Activated CD4-positive, alpha-beta T cell treated with anti-CD3 and anti-CD28 coated beads for 24 hours (primary cell): ENCODE measurements at regions not wholly inside any gene's neighbourhood (a gene's known extent, or its start where the extent isn't known, plus 50 kb on each side); places are given as distances from the start of the nearest gene placed in this dataset.

ENCODE experiments used
- DNase-seq, 2 donors: peaks; one replicate each; pipeline ENCODE4 v3.0.0-alpha.2; 2020; ENCODE audit warnings: low read depth in 2 of 2

DNA sequence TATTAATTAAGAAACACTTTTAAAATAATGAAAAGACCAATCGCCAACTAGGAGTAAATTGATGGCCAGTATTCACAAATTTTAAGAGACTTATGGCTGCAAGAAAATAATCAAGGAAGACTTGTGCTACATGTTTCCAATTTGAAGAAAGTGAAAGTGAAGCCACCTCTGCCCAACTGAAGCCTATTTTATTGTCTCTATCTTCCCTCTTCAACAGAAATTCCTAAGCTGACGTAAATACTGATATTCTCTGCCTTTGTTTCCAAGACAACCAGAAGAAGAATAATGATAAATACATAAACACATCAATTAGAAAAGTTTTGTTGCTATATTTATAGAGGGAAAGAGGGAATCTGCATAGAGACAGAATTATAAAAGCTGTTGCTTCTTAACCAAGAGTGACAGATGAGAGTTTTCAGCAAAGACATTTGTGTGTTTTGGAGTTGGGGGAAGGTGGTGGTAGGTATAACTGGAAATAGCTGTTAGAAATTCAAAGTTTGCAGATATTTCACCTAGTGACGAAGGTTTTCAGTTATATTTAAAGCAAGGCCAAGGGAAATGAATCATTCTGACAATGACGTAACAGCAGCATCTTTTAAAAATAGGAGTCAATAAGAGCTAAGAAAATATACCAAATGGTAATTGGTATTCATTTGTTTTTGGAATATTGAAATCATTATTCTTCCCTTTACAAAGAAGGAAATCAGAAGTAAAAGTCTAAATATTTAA, 576.6 kb upstream of the SORCS1 start:
- DNase-seq, result no peak

DNA sequence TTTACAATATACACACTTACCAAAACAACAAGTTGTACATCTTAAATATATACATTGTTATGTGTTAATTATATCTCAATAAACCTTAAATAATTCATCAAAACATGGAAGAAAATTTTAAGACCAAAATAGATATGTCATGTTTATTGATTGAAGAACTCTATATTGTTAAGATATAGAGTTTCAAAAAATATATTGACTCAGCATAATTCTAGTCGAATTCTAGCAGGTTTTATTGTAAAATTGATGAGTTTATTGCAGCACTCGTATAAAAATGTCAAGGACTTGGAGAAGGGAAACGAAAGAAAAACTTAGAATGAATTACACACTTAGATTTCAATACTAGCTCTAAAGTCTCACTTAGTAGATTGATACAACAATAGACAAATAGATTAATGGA, 575.4 kb upstream of the SORCS1 start:
- DNase-seq, result no peak

DNA sequence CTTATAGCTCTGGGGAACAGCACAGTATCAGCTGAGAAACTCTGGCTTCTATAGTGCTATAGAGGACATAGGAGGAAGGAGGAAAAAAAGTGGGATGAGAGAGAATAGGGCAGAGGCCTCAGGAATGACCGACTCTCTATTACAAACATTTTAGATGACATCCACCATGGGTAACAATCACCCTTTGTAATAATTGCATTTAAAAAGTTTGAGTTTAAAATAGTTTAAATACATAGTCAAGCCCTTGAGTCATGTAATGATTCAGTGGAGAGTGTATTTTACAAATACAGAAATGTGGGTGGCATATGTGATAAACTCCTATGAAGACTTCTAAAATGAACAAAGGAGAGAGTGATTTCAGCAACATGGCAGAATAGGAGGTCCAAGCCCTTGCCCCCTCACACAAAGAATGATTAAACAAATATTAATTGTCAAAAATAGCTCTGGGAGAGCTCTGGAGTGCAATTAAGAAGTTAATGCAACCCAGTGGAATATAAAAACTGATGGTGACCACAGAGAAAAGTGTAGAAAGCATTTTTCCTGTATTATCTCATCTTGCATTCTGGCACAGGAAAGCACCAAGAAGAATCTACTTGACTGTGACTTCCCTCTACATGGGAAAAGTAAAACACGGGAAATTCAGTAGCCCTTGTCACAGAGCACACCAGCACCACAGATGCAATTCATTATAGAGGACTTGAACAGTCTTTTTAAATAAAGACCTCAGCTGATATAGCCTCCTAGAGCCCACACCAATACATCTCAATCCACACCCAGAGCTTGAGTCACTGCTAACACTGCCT, 569.0 kb upstream of the SORCS1 start:
- no peak for DNase-seq

DNA sequence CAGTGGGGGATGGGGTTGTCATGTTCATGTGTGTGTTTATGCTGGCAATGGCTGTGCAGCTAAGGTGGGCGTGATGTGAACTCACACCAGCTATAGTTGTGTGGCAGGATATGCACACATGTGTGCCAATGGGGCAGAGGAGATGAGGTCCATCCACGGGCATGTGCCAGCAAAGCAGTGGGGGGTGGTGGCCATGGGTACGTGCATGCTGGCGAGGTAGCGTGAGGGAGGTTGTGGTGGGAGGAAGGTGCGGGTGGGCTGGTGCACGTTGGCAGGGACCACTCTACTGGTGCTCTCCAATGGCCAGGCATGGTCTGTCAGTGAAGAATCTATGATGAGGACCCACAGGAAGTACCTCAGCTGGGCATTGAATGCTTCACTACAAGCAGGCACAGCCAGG, 567.5 kb upstream of the SORCS1 start:
- DNase-seq, result no peak

DNA sequence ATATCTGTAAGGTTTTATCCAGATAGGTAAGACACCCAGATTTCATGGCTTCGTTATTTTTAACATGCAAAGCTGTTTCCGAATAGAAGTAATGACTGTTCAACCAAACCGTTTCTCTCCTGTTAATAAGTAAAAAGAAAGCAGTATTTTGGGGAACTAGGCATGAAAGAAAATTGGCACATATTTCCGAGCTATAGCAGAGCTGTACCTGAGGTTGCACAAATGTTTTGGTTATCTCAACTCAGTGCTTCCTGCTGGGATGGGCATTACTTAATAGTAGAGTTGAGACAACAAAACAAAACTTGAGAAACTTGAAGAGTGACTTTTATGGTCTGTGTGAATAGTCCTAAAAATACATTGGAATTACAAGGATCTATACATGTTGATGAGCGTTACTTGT, 564.3 kb upstream of the SORCS1 start:
- no peak for DNase-seq

DNA sequence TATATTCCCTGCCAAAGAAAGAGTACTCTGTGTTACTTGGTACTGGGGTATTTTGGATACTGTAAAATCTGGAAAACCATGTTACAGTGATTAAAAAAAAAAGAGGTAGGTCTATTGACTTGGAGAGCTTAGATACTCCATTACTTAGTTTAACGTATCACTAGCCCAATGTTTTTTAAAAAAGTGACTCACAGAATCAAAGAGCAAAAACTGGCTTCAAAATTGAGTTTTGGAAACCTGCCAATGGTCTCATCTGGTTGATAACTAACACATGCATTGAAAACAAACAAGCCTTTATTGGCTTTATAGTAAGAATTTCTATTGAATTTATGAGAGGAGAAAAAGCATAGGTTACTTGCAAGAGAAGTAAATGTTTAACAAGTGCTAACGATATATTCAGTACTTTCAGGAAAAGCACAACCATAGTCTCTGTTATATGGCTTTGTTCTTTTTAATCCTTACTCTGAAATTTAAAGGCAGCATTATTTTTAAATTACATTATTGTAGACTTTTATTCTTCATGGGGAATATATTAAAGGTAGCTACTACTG, 563.3 kb upstream of the SORCS1 start:
- DNase-seq, result no peak

DNA sequence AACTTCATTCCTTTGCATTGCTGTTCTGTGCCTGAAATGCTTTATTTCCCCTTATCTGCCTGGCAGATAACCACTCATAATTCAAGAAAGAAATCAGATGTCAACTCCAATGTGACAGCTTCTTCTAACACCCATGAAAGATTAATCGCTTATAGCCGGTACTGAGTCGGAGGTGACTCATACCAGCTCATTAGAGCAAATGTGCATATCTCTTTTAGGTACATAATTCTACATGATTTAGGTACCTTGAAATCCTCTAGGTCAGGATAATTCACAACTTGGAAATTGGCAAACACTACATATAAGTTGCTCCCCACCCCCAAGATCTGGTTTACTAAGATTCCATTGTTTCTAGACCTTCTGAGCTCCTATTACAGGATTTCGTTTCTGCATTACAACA, 554.4 kb upstream of the SORCS1 start:
- DNase-seq, result no peak

DNA sequence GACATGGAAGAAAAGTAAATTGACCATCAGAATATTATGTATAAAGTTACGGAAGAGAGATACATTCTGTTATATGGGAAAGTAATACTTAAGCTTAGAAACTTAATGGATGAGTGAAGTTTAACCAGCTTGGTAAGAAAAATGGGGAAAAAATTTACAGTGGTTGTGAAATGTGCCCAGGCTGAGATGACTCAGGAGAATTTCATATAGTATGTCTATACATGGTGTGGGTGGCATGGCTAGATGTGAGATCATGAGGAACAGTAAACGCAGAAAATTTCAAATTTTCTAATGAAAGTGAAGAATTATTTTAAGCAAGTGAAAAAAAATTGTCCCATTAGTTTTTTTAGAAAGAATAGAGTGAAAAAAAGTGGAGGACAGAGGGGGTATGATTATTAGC, 552.5 kb upstream of the SORCS1 start:
- no peak for DNase-seq

DNA sequence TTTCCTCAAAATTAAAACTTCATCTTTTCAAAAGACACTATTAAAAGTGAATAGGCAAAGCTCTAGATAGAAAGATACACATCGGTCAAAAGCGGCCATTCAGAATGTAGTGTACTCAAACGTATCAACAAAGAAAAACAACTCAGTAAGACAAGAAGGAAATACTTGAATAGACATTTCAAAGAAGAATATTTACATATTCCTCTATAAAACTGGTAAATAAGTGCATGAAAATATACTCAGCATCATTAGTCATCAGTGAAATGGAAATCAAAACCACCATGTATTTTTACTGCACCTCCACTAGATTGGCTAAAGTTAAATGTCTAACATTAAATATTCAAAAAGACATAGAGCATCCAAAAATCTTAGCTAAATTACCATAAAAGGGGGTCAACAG, 551.1 kb upstream of the SORCS1 start:
- no peak for DNase-seq

DNA sequence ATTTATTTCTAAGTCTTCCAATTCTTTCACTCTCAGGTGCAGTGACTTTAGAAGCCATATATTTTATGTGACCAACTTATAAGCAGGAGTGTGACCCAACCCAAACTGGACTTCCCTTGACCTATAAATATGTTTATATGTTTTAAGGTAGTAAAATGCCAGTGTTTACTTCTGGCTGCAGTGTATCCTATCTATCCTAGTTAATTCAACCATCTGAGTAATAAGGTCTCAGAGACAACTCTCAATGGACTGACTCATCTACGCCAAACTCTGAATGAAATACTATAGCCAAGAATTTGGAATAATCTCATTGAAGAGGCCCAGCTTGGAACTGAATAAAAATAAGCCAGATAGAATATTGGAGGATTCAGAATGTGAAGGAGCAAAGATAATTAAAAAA, 544.5 kb upstream of the SORCS1 start:
- no peak for DNase-seq

DNA sequence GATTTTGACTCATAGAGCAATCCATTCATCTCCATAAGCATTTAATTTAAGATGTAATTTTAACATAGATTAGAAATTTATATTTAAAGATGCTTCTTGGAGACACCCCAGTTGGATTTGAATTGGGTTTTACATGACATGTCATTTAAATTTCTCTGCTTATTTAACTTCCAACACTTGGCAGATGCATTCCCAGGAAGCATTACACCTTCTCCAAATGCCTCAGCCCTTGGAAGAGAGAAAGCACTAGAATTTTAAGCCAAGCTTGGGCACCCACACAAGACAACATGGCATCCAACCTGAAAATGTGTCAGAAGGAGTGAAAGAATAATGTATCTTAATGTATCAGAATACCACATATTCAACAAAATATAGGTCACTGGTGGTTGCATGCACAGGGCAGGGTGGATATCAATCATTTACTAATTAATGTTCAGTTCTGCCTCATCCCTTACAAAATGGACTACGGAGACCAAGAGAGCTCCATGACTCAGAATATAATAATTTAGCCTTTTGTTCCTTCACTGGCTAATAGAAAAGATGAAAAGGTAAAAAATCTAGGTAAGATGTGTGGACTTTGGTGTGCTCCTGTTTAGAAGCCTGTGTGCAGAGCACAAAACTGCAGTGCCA, 541.7 kb upstream of the SORCS1 start:
- DNase-seq, result no peak

DNA sequence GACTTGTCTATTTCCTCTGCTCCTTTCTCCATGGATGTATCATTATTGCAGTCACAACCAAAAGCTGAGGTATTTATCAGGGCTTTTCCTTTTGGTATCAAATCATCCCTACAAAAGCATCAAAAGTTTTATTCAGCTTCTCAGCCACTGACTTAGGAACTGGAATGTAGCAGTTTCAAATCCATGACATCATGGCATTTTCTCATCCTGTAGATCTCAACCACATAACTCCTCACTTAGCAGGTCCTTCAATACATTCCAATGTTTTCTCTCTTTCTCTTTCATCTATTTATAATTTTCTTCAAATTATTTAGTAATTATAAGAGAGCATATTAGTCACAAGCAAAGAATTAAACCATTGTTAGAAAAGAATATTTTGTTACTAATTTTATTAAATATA, 537.4 kb upstream of the SORCS1 start:
- DNase-seq, result no peak

DNA sequence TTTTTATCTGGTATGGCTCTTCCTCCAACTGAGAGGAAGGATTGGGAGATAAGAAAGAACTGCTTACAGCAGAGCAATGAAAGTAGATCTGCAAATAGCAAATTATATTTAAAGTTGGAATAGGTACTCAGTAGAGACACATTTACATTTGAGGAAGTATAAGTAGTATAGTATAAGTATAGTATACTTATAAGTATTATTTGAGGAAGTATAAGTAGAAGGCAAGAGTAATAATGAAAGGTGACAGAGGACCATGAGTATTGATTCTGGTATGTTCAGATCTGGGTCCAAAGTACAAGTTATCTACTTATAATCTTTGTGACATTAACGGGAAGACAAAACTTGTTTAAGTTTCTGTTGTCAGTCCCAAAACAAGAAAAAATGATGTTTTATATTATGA, 527.6 kb upstream of the SORCS1 start:
- DNase-seq, result no peak

DNA sequence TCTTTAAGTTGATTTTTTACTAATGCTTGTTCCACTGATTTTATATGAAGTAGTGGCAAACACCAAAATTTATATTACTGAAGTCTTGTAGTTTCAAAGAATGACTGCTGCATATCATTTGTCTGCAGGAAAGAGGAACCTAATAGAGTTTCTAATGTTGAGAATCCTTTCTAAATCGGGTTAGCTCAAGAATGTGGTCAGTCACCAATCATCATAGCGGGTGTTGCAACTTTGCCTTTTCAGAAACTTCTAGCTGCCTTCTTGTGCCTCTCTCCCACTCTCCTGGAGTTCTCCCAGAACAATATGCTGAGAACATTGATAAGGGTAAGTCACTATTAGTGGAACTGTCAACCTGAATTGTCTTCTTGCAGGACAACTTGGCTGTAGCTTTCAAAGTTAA, 524.8 kb upstream of the SORCS1 start:
- DNase-seq, result no peak

DNA sequence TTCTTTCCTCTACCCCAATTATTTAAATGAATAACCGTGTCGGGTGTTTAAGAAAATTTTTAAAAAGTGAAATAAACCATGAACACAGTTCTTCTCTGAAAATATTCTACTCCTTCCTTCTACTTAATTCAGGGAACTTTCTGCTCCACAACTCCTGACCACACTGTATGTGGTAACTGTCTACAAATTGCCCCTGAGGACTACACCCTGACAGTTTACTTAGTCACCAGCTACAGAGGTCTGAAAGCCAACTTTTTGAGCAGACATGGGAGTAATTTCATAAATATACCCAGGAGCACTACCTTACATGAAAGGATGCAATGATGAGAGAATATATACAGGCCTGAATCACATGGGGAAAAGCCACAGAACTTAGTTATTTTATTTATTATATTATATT, 523.2 kb upstream of the SORCS1 start:
- DNase-seq, result no peak

DNA sequence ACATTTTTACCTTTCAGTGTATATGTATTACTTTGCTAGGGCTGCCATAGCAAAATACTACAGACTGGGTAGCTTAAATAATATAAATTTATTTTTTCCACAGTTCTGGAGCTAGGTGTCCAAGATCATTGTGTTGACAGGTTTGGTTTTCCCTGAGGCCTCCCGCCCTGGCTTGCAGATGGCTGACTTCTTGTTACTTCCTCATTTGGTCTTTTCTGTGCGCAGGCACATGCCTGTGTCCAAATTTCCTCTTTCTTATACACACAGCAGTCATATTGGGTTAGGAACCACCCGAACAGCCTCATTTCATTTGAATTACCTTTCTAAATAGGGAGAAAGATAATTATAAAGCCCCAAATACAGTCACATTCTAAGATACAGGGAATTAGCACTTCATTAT, 521.6 kb upstream of the SORCS1 start:
- DNase-seq, result no peak

DNA sequence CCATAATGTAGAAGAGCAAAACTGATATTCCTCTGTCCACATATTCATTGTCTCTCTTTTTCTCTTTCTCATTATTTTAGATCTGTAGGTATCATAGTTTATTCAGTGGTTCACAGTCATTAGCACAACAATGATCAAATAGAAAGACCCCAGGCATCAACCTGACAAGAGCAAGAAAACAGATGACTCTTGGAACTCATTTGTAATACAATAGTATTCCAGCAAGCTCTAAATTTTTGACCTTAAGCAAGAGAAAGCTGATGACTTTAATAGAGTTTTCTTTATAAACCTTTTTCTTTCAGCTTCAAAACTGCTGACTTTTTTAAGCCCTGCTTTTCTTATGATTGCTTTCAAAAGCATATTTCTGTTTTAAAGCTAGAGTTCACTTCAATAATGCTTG, 507.5 kb upstream of the SORCS1 start:
- no peak for DNase-seq

DNA sequence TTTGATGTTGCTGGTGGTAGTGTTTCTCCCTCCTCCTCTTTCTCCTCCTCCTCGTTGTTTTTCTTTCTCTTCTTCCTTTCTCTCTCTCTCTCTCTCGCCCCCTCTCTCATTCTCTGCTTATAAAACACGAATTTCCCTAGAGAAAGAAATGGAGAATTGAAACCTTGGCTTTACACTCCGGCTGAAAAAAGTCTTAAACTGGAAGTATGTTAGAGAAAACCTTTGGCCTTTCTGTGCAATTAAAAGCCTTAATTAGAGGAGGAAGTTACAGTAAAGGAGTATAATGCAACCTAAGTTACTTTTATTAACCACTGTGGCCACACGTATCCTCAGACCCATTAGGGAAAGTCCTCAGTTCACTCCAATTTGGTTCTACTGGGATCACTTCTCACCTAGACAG, 501.7 kb upstream of the SORCS1 start:
- no peak for DNase-seq

DNA sequence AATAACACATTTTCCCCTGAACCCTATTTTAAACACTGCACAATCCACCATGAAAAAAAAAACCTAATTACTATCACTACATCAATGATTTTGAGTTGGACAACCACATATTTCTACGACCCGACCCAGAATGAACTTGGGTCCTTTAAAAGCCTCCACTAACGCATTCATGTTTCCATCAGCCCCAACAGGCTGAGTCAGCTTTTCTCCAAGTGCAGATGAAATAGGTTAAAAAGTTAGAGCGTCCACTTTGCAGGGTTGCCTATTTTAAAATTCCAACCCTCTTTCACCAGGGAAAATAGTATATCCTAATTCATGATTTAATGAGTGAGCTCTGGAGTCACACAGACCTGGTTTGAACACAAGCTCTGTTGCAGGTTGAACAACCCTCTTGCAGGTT, 501.0 kb upstream of the SORCS1 start:
- no peak for DNase-seq

DNA sequence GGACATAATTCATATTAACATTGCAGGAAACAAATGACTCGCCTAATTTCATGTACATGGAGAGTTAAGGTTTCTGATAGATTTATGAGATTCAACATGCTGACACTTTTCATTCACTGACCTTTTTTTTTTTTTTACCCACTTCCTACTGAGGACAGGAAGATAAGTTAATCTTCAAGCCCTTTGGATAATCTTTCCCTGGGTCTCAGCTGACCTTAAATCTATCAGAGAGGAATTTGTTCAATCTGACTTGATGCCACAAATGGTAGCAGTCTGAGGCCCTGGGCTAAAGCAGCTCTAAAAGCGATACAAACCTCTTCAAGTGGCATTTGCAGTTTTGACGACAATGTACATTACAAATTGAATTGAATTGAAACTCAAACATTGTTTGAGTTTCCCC, 493.3 kb upstream of the SORCS1 start:
- DNase-seq, result no peak

DNA sequence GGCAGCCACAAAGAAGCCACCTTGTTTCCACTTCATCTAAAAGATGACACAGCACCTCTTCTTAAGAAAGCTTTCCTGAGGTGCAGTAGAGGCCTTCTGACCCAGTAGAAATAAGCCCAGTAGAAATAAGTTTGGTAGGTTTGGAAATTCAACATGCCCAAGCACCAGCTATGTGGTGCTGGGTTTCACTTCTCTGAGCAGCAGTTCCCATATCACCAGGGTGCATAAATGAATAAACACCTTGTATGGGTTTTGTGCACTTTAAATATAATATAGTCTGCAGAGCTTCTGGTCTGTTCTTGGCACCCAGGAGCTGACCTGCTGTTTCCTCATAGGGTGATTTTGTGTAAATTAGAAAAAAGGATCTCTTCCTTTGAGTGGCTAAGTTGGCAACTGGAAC, 492.4 kb upstream of the SORCS1 start:
- DNase-seq, result no peak

DNA sequence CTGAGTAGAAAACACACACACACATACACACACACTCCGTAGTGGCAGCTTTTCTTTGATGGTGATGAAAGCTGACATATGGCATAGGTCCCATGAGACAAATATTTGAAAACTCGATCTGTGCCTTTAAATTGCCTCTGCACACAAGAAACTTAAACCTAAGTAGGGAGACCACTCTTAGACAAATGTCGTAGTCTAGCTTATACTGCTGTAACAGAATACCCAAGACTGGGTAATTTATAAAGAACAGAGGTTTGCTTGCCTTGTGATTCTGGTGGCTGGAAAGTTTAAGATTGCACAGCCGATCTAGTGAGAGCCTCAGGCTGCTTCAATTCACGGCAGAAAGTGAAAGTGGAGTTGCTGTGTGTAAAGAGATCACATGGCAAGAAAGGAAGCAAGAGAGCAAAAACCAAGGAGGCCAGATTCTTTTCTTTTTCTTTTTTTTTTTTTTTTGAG, 489.4 kb upstream of the SORCS1 start:
- no peak for DNase-seq

DNA sequence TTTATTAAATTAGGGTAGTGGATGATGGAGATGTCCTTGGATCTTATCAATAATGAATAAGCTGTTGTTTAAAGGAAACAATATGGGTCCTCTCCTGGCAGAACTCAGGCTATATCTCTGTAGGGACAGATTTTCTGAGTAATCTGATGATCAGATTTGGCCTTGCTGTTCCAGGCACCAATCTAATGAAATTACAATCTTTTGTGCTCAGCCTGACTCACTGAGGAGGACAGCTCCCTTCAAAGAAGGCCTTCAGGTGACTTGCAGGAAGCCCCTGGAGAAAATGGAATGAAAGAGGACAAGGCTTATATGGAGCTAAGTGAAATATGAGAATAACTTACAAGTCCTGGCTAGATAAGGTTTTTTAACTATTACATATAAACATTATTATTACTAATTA, 486.4 kb upstream of the SORCS1 start:
- no peak for DNase-seq
